Uterus (tissue), 3 donors: ENCODE measurements at regions not wholly inside any gene's neighbourhood (a gene's known extent, or its start where the extent isn't known, plus 50 kb on each side); places are given as distances from the start of the nearest gene placed in this dataset.

Experiments used
- DNase-seq, 2 donors: peaks; one replicate each; pipeline ENCODE4 v3.0.0-alpha.2; 2019 to 2020
- H3K27ac ChIP-seq, 2 donors: fragments of 200-600 bp; sonication (generic); 1 replicate in 1 of 2; 2 replicates in 1 of 2; pipeline ENCODE4 v1.5.1; 2016 to 2018
- H3K27me3 ChIP-seq, 2 donors: fragments of 200-600 bp; sonication (generic); one replicate each; pipeline ENCODE4 v1.5.1; 2018 to 2019; ENCODE audit warnings: control low read depth in 1 of 2
- H3K36me3 ChIP-seq, 2 donors: fragments of 200-600 bp; sonication (generic); one replicate each; pipeline ENCODE4 v1.5.1; 2019; ENCODE audit warnings: control low read depth in 1 of 2
- H3K4me1 ChIP-seq, 2 donors: fragments of 200-600 bp; sonication (generic); one replicate each; pipeline ENCODE4 v1.5.1; 2018 to 2019; ENCODE audit warnings: control low read depth in 1 of 2
- H3K4me3 ChIP-seq, 2 donors: fragments of 200-600 bp; sonication (generic); 1 replicate in 1 of 2; 2 replicates in 1 of 2; pipeline ENCODE4 v1.5.1; 2018 to 2019; ENCODE audit warnings: mild to moderate bottlenecking in 1 of 2
- H3K9me3 ChIP-seq, 2 donors: fragments of 200-600 bp; sonication (generic); one replicate each; pipeline ENCODE4 v1.5.1; 2019; ENCODE audit warnings: control low read depth in 1 of 2
- CTCF ChIP-seq, 4 experiments: fragments of 200-600 bp in 2 of 4; fragments of 450-650 bp in 2 of 4; sonication (generic) in 2 of 4; IDR thresholded peaks; one replicate each; pipeline ENCODE4 v1.5.1; 2016 to 2019; ENCODE audit warnings: antibody characterized with exemption in 4 of 4, mild to moderate bottlenecking in 2 of 4, moderate library complexity in 1 of 4
- POLR2A ChIP-seq, 2 donors: fragments of 450-650 bp; IDR thresholded peaks; one replicate each; pipeline ENCODE4 v1.6.1; 2016; ENCODE audit warnings: antibody characterized with exemption in 2 of 2, mild to moderate bottlenecking in 1 of 2, moderate library complexity in 1 of 2
- intact Hi-C: fragments of 100-400 bp; cut with DNase I; formaldehyde crosslinking; loops from one replicate; pipeline ENCODE4 v1.15.1; 2023; ENCODE audit warnings: low total_unique reads
- donor health status: DM: yes; HTN: yes; CAD: no.

- intact Hi-C loops = no loop called here
- Histone ChIP-seq H3K9me3 (no peaks in the 10 kb centered on the region), H3K27me3 (no peaks in the 10 kb centered on the region), H3K27ac (no peak overlapping the region), H3K4me3 (no peak overlapping the region), H3K4me1 (no peaks in the 10 kb centered on the region), H3K36me3 (no peaks in the 10 kb centered on the region)
- no peak for DNase-seq
- TF ChIP-seq POLR2A (IDR thresholded peaks at IDR 0.05) (no peak), CTCF (IDR thresholded peaks at IDR 0.05) (no peak)
These were observed 973.4 kb upstream of the SOX11 start for GRCh38 chr2:4718777-4719176.

- Histone ChIP-seq H3K9me3 (no peaks in the 10 kb centered on the region), H3K4me1 (no peaks in the 10 kb centered on the region), H3K36me3 (no peaks in the 10 kb centered on the region), H3K27ac (no peak overlapping the region), H3K4me3 (no peak overlapping the region), H3K27me3 (no peaks in the 10 kb centered on the region)
- intact Hi-C loops = no loop called here
- no peak for DNase-seq
- TF ChIP-seq CTCF (IDR thresholded peaks at IDR 0.05) (no peak), POLR2A (IDR thresholded peaks at IDR 0.05) (no peak)
These were observed 966.6 kb upstream of the SOX11 start for GRCh38 chr2:4725618-4726017.

- intact Hi-C loops = no loop called here
- Histone ChIP-seq H3K4me1 (no peaks in the 10 kb centered on the region), H3K27me3 (no peaks in the 10 kb centered on the region), H3K4me3 (no peak overlapping the region), H3K9me3 (no peaks in the 10 kb centered on the region), H3K27ac (no peak overlapping the region), H3K36me3 (no peaks in the 10 kb centered on the region)
- no peak for TF ChIP-seq CTCF (IDR thresholded peaks at IDR 0.05)
- no peak for TF ChIP-seq POLR2A (IDR thresholded peaks at IDR 0.05)
- DNase-seq = no peak
These were observed 959.6 kb upstream of the SOX11 start for GRCh38 chr2:4732560-4732959.

GRCh38 chr2:4745056-4745991 is 946.9 kb upstream of the SOX11 start:
- H3K36me3 ChIP-seq = no peaks in the 10 kb centered on the region
- intact Hi-C loops = no loop called here
- TF ChIP-seq POLR2A (IDR thresholded peaks at IDR 0.05) = no peak
- TF ChIP-seq CTCF (IDR thresholded peaks at IDR 0.05) = no peak
- no peaks in the 10 kb centered on the region for H3K9me3 ChIP-seq
- no peak for DNase-seq
- no peaks in the 10 kb centered on the region for H3K4me1 ChIP-seq
- H3K27me3 ChIP-seq = no peaks in the 10 kb centered on the region
- no peak overlapping the region for H3K4me3 ChIP-seq
- H3K27ac ChIP-seq = no peak overlapping the region

GRCh38 chr2:4753721-4754120 is 938.5 kb upstream of the SOX11 start:
- H3K27me3 ChIP-seq = no peaks in the 10 kb centered on the region
- TF ChIP-seq POLR2A (IDR thresholded peaks at IDR 0.05) = no peak
- no peak for TF ChIP-seq CTCF (IDR thresholded peaks at IDR 0.05)
- no peaks in the 10 kb centered on the region for H3K36me3 ChIP-seq
- H3K27ac ChIP-seq = no peak overlapping the region
- no peak overlapping the region for H3K4me3 ChIP-seq
- no peaks in the 10 kb centered on the region for H3K4me1 ChIP-seq
- DNase-seq = no peak
- H3K9me3 ChIP-seq = no peaks in the 10 kb centered on the region
- intact Hi-C loops = no loop called here
